BE2C (cell line): ENCODE measurements at regions not wholly inside any gene's neighbourhood (a gene's known extent, or its start where the extent isn't known, plus 50 kb on each side); places are given as distances from the start of the nearest gene placed in this dataset.

Source experiments
- DNase-seq: peaks from one replicate; pipeline ENCODE4 v3.0.0-alpha.2; 2020
- H3K27me3 ChIP-seq: fragments of 250-450 bp; sonication (Bioruptor Pico); 2 replicates; pipeline ENCODE4 v1.5.1; 2020; ENCODE audit warnings: mild to moderate bottlenecking
- H3K36me3 ChIP-seq: fragments of 250-450 bp; sonication (Bioruptor Pico); 2 replicates; pipeline ENCODE4 v1.5.1; 2020; ENCODE audit warnings: mild to moderate bottlenecking
- H3K4me1 ChIP-seq: fragments of 250-450 bp; sonication (Bioruptor Pico); 2 replicates; pipeline ENCODE4 v1.5.1; 2020
- H3K4me3 ChIP-seq: 2 replicates; pipeline ENCODE4 v1.5.1; 2011; ENCODE audit warnings: low read depth, low read length
- H3K9me3 ChIP-seq: fragments of 250-450 bp; sonication (Bioruptor Pico); 2 replicates; pipeline ENCODE4 v1.5.1; 2020
- TF ChIP-seq, protein P1 (sequence below): IDR thresholded peaks from 2 replicates; pipeline ENCODE4 v1.5.1; 2012; ENCODE audit warnings: mild to moderate bottlenecking, low read depth, low read length

DNA sequence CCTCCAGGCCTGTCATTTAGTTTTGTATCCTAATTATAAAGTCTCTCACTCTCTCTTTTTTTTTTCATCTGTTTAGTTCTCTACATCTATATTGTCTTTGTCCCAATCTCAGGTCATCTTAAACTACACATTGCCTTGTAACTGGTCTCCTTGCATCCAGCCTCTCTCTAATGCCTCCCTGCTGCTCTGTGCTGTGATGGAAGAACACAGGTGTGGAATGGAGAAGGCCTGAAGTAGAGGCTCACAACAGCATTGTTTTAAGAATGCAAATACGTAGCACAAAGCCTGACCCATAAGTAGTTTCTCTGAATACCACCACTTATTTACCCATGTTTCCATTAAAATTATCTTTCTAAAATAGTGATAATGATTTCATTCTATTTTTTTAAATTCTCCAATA, 108.8 kb upstream of the FRY start:
- no peak for DNase-seq
- Histone ChIP-seq H3K4me1 (peaks cover 11% of the 10 kb centered on the region), H3K9me3 (no peaks in the 10 kb centered on the region), H3K27me3 (no peaks in the 10 kb centered on the region), H3K4me3 (no peak overlapping the region), H3K36me3 (no peaks in the 10 kb centered on the region)
- TF ChIP-seq, protein P1, sequence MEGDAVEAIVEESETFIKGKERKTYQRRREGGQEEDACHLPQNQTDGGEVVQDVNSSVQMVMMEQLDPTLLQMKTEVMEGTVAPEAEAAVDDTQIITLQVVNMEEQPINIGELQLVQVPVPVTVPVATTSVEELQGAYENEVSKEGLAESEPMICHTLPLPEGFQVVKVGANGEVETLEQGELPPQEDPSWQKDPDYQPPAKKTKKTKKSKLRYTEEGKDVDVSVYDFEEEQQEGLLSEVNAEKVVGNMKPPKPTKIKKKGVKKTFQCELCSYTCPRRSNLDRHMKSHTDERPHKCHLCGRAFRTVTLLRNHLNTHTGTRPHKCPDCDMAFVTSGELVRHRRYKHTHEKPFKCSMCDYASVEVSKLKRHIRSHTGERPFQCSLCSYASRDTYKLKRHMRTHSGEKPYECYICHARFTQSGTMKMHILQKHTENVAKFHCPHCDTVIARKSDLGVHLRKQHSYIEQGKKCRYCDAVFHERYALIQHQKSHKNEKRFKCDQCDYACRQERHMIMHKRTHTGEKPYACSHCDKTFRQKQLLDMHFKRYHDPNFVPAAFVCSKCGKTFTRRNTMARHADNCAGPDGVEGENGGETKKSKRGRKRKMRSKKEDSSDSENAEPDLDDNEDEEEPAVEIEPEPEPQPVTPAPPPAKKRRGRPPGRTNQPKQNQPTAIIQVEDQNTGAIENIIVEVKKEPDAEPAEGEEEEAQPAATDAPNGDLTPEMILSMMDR, result no peak

DNA sequence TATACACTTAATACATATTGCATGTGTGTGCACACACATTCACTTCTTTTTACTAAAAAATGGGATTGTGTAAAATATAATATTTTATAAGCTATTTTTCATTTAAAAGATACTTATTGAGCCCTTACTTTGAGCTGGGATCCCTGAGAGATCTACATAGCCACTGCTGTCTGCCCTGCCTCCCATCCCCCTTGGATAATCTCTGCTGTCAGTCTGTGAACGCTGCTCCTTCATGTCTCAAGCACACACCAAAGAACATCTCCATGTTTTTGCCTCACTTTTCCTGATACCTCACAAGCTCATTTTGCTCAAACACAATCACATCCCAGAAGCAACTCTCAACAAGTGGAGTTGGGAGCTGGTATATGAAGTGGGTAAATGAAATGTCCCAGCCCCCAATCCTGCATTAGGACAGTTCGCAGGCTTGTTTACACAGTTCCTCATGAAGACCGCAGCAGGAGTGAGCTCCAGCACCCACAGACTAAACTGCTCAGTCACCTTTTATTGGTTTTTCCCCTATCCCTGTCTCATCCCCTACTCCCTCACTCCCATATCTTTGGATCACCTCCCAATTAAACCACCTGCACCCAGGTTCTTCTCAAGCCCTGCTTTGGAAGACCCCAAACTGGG, 108.3 kb upstream of the FRY start:
- Histone ChIP-seq H3K9me3 (no peaks in the 10 kb centered on the region), H3K27me3 (no peaks in the 10 kb centered on the region), H3K36me3 (no peaks in the 10 kb centered on the region), H3K4me1 (peaks cover 11% of the 10 kb centered on the region), H3K4me3 (no peak overlapping the region)
- TF ChIP-seq, protein P1, result no peak
- no peak for DNase-seq

DNA sequence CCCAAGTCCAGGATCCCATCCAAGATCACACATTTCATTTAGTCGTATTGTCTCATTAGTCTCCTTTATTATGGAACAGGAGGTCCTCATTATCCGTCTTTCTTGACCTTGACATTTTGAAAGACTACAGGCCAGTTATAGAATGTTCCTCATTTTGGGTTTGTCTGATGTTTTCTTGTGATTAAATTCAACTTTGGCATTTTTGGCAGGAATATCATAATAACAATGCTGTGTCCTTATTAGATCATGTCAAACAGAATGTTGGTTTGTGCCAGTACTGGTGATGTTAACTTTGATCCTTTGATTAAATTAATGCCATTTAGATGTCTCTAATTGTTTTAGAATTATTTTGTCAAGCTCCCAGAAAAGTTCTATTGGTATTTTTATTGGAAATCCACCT, 106.5 kb upstream of the FRY start:
- H3K4me3 ChIP-seq, result no peak overlapping the region
- no peak for DNase-seq
- no peaks in the 10 kb centered on the region for H3K27me3 ChIP-seq
- H3K36me3 ChIP-seq, result no peaks in the 10 kb centered on the region
- H3K4me1 ChIP-seq, result peaks cover 22% of the 10 kb centered on the region
- H3K9me3 ChIP-seq, result no peaks in the 10 kb centered on the region
- TF ChIP-seq, protein P1, result no peak

DNA sequence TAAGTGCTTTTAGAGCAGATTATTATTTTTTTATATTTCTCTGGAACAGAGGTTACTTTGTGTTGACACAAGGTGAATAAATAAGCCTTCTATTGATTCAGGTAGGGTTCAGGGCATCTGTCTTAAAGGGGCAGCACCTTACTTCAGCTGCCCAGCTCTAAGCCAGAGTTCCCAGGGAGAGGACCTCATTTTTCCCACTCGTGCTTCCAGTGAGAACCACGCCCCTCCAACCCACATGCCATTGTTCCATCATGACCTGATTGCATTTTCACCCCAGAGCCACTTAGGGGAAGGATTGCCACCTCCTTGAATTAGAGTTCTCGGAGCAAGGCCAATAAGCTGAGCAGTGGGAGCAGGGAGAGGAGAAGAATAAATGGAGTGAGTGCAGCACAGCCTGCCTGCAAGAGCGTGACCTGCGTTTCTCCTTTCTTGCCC, 104.3 kb upstream of the FRY start:
- no peaks in the 10 kb centered on the region for H3K9me3 ChIP-seq
- H3K4me1 ChIP-seq, result peaks cover 25% of the 10 kb centered on the region
- TF ChIP-seq, protein P1, result no peak
- no peaks in the 10 kb centered on the region for H3K36me3 ChIP-seq
- no peak overlapping the region for H3K4me3 ChIP-seq
- DNase-seq, result no peak
- no peaks in the 10 kb centered on the region for H3K27me3 ChIP-seq

DNA sequence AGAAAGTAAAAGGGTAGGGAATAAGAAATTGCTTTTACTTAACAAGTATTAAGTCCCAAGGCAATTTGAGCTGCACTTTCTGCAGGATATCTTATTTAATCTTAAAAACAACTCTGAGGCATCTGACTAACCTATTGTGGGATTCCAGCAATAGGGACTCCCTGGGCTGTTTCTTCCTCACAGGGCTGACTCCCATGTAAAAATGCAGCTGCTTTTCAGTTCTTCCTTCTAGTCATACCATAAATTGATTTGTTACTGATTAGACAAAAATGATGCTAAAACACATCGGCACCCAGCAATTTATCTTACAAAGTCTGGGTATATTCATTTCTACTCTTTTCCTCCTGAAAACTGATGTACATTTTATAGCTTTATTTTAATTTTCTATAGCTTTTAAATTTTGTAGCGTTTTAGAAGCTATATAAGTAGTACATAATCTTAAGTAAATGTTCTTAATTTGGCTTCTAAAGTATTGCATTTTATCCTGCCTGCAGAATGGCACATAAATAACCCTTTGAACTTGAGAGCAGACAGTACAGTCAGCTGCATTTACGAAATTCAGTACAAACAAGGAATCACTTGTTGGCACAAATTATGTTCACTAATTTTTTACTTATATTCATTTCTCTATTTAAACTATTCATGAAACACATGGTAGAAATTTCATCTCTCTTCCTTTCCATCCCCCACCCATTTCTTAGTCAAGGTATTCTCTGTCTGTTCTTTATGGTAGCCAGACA, 102.4 kb upstream of the FRY start:
- TF ChIP-seq, protein P1, result no peak
- DNase-seq, result no peak
- H3K27me3 ChIP-seq, result no peaks in the 10 kb centered on the region
- no peaks in the 10 kb centered on the region for H3K36me3 ChIP-seq
- peaks cover 25% of the 10 kb centered on the region for H3K4me1 ChIP-seq
- H3K9me3 ChIP-seq, result no peaks in the 10 kb centered on the region
- H3K4me3 ChIP-seq, result no peak overlapping the region

DNA sequence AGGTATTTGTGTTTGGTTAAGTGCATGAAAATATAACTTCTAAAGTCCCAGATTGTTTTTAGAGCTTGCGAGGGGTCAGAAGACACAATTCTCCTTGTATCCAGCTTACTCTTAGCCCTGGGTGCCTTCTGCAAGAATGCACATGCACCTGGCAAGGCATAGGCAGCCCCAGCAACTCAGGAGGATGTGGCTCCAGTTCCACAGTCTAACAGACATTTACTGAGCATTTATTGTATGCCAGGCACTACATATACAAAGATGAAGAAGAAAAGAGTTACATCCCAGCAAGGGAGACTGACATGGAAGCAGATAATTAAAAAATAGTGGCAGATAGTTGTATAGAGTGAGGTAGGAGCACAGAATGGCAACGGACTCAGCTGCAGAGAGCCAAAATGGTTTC, 101.1 kb upstream of the FRY start:
- Histone ChIP-seq H3K4me1 (peaks cover 19% of the 10 kb centered on the region), H3K36me3 (no peaks in the 10 kb centered on the region), H3K4me3 (no peak overlapping the region), H3K27me3 (no peaks in the 10 kb centered on the region), H3K9me3 (no peaks in the 10 kb centered on the region)
- DNase-seq, result no peak
- TF ChIP-seq, protein P1, result no peak
